HCT116 (cell line): ENCODE measurements at regions not wholly inside any gene's neighbourhood (a gene's known extent, or its start where the extent isn't known, plus 50 kb on each side); places are given as distances from the start of the nearest gene placed in this dataset.

Experiments
- CTCF ChIP-seq, 3 experiments: fragments of 200-600 bp in 1 of 3; sonication (generic) in 1 of 3; IDR thresholded peaks in 2 of 3; conservative IDR thresholded peaks in 1 of 3; 2 replicates each; pipeline ENCODE4 v1.5.1; 2012 to 2017; ENCODE audit warnings: low read depth in 2 of 3, low read length in 2 of 3, antibody characterized with exemption in 1 of 3, borderline replicate concordance in 1 of 3, control low read depth in 1 of 3, mild to moderate bottlenecking in 1 of 3, mixed read lengths in 1 of 3, mixed run types in 1 of 3, moderate library complexity in 1 of 3; ENCODE audit not compliant: insufficient read depth in 1 of 3
- EZH2 ChIP-seq: fragments of 200-600 bp; sonication (generic); IDR thresholded peaks from 2 replicates; pipeline ENCODE4 v1.6.1; 2017; ENCODE audit warnings: antibody characterized with exemption, mixed run types
- EZH2phosphoT487 ChIP-seq: fragments of 200-600 bp; IDR thresholded peaks from 2 replicates; pipeline ENCODE4 v1.6.1; 2018; ENCODE audit warnings: antibody characterized with exemption, borderline replicate concordance
- POLR2A ChIP-seq: IDR thresholded peaks from 2 replicates; pipeline ENCODE4 v1.7.0; 2011; ENCODE audit warnings: borderline replicate concordance; ENCODE audit not compliant: insufficient read depth, insufficient read length; ENCODE audit errors: extremely low read depth
- REST ChIP-seq: IDR thresholded peaks from 2 replicates; pipeline ENCODE4 v1.6.1; 2012; ENCODE audit warnings: low read depth

- TF ChIP-seq EZH2phosphoT487 (no peak), REST (no peak), CTCF (IDR thresholded peaks at IDR 0.05 in 2 of 3, conservative IDR thresholded peaks at IDR 0.05 in 1 of 3; ENCODE audit: borderline replicate concordance in 1 of 3, insufficient read depth in 1 of 3, low read depth in 2 of 3, low read length in 2 of 3) (no peak), EZH2 (no peak), POLR2A (no peak)
Measured at GRCh38 chr21:27363719-27364477, 397.0 kb upstream of the ADAMTS5 start.
